ENCODE measurements at regions not wholly inside any gene's neighbourhood (a gene's known extent, or its start where the extent isn't known, plus 50 kb on each side); places are given as distances from the start of the nearest gene placed in this dataset.

DNA sequence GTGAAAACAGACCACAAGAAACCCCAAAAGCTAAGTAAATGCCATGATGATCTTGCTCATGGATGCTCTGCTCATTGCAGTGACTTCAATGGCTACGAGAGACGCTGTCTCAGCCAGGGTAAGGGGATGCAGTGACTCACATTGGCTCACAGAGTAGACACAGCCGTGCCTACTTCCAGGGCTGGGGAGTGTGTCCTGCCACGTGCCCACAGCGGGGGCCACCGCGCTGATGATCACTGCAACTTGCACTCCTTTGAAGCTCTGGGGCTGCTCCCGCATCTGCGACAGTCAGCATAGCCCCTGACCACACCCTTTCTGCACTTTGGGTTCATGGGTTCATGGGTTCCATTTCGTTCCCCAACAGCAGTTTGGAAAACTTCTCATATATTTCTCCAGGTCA lies 231.4 kb upstream of the RPL38 start:
- TF ChIP-seq CTCF (conservative IDR thresholded peaks at IDR 0.05; ENCODE audit: low read depth, low read length) (no peak), EZH2 (IDR thresholded peaks at IDR 0.05; ENCODE audit: low read length, unreplicated experiment) (no peak), EZH2phosphoT487 (IDR thresholded peaks at IDR 0.05; ENCODE audit: borderline replicate concordance, low read length) (no peak)

All from PC-3 (cell line).